Fibroblast of mammary gland (primary cell): ENCODE measurements at regions not wholly inside any gene's neighbourhood (a gene's known extent, or its start where the extent isn't known, plus 50 kb on each side); places are given as distances from the start of the nearest gene placed in this dataset.

ENCODE experiments used
- DNase-seq: peaks from one replicate; pipeline ENCODE4 v3.0.0-alpha.2; 2010; ENCODE audit warnings: low read depth
- H3K4me3 ChIP-seq: 2 replicates; pipeline ENCODE4 v1.5.1; 2011; ENCODE audit warnings: low read depth, mild to moderate bottlenecking, low read length, moderate library complexity; ENCODE audit not compliant: control insufficient read depth
- TF ChIP-seq, protein P1 (sequence below): conservative IDR thresholded peaks from 2 replicates; pipeline ENCODE4 v1.5.1; 2011; ENCODE audit warnings: low read depth, low read length, inconsistent platforms; ENCODE audit not compliant: control insufficient read depth, insufficient read depth

DNA sequence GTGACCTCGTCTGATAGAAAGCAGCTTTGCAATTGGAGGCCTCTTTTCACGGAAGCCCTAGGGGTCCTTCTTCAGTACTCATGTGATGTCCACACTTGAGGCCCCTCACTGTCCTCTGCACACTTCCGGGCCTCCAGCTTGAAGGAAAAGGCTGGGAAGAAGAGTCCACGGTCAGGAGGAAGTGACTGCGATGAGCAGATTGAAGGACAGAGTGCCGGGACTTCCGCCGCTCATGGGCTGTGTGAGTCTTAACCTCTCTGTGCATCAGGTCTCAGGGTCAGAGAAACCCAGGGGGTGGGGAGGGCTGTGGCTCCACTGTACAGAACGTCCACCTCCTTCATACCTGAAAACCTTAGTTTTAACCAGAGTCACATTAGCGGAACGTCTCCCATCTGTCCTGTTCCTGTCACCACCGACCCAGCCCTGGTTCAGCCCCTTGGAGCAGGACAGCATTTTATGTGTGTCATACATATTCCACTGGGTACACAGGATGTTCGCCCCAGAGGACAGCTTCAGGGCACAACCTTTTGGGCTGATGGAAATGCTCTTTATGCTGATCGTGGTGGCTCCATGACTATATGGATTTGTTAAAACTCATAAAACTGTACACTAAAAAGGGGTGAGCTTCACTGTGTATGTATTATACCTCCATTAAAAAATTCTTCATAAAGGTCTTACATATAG is 51.0 kb upstream of the SORCS2 start:
- TF ChIP-seq, protein P1, sequence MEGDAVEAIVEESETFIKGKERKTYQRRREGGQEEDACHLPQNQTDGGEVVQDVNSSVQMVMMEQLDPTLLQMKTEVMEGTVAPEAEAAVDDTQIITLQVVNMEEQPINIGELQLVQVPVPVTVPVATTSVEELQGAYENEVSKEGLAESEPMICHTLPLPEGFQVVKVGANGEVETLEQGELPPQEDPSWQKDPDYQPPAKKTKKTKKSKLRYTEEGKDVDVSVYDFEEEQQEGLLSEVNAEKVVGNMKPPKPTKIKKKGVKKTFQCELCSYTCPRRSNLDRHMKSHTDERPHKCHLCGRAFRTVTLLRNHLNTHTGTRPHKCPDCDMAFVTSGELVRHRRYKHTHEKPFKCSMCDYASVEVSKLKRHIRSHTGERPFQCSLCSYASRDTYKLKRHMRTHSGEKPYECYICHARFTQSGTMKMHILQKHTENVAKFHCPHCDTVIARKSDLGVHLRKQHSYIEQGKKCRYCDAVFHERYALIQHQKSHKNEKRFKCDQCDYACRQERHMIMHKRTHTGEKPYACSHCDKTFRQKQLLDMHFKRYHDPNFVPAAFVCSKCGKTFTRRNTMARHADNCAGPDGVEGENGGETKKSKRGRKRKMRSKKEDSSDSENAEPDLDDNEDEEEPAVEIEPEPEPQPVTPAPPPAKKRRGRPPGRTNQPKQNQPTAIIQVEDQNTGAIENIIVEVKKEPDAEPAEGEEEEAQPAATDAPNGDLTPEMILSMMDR = no peak
- no peak for DNase-seq
- no peak overlapping the region for H3K4me3 ChIP-seq

- TF ChIP-seq, protein P1 = no peak
- no peak overlapping the region for H3K4me3 ChIP-seq
- DNase-seq = no peak
Measured at GRCh38 chr4:7140692-7141069, 51.7 kb upstream of the SORCS2 start.

DNA sequence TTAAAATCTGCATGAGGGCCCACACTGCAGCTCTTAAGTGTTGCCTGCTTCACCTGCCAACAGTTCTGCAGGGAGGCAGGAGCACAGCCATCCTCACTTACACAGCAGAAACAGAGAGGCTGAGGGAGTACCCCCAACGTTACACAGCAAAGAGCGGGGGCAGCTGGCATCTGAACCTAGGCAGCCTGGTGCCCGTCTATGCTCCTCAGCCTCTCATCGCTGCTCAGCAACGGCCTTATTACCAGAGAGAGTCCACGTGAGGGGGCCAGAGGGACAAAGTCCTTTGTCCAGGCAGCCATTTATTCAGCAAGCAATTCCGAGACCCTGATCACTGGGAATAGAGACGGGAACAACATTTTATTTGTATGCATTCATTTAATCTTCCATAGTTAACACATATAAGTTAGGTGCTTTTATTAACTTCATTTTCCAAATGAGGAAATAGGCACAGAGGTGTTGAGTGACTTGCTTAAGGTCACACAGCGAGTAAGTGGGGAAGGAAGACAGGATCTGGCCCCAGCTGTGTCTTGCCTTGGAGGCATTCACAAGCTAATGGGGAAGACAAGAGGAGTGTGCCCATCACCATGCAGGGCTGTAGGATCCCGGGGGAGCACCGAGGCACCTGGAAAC is 52.2 kb upstream of the SORCS2 start:
- DNase-seq = no peak
- TF ChIP-seq, protein P1 = no peak
- no peak overlapping the region for H3K4me3 ChIP-seq

DNA sequence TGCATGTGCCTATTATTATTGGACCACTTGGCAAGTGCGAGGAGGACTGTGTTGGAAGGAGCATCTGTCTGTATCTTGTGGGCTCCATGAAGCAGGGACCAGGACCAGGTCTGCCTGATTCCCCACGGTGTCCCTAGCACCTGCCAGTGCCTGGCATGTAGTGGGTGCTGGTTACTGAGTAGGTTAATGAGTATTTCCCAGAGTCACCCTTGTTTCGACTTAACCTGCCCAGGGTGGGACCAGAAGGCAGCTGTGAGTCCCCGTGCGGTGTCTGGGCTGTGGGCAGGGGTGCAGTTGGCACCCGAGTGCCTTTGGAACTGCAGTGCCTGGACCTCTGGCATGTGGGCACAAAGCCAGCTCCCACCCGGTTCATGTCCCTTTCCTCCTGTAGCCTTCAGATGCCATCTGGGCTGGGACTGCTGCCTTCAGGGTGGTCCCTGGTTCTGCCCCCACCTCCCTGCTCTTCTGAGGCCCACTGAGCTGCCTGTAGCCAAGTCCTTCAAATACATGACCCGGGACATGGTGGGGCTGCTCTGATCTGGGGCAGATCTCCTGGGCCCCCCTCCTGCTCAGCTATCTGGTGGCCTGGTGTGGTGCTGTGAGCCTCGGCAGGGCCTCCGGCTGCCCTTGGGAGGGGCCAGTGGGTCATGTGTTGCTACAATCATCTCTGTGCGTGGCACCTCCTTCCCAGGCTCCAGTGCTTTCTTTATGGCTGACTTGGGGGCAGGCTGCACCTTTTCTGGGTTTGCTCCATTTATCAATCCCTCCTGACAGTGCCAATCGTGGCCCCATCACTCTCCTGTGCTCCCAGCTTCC is 53.0 kb upstream of the SORCS2 start:
- TF ChIP-seq, protein P1 = no peak
- DNase-seq = no peak
- no peak overlapping the region for H3K4me3 ChIP-seq

GRCh38 chr4:7138223-7139166 is 53.8 kb upstream of the SORCS2 start:
- H3K4me3 ChIP-seq = no peak overlapping the region
- DNase-seq = no peak
- TF ChIP-seq, protein P1 = no peak
